BE2C (cell line): ENCODE measurements at regions not wholly inside any gene's neighbourhood (a gene's known extent, or its start where the extent isn't known, plus 50 kb on each side); places are given as distances from the start of the nearest gene placed in this dataset.

Experiments used
- DNase-seq: peaks from one replicate; pipeline ENCODE4 v3.0.0-alpha.2; 2020
- H3K27me3 ChIP-seq: fragments of 250-450 bp; sonication (Bioruptor Pico); 2 replicates; pipeline ENCODE4 v1.5.1; 2020; ENCODE audit warnings: mild to moderate bottlenecking
- H3K36me3 ChIP-seq: fragments of 250-450 bp; sonication (Bioruptor Pico); 2 replicates; pipeline ENCODE4 v1.5.1; 2020; ENCODE audit warnings: mild to moderate bottlenecking
- H3K4me1 ChIP-seq: fragments of 250-450 bp; sonication (Bioruptor Pico); 2 replicates; pipeline ENCODE4 v1.5.1; 2020
- H3K4me3 ChIP-seq: 2 replicates; pipeline ENCODE4 v1.5.1; 2011; ENCODE audit warnings: low read depth, low read length
- H3K9me3 ChIP-seq: fragments of 250-450 bp; sonication (Bioruptor Pico); 2 replicates; pipeline ENCODE4 v1.5.1; 2020
- CTCF ChIP-seq: IDR thresholded peaks from 2 replicates; pipeline ENCODE4 v1.5.1; 2012; ENCODE audit warnings: mild to moderate bottlenecking, low read depth, low read length

- no peaks in the 10 kb centered on the region; the same call in 1 of the 2 replicates for H3K9me3 ChIP-seq
- H3K27me3 ChIP-seq: no peaks in the 10 kb centered on the region
- no peak for DNase-seq
- H3K4me3 ChIP-seq: no peak overlapping the region
- no peaks in the 10 kb centered on the region for H3K36me3 ChIP-seq
- no peaks in the 10 kb centered on the region for H3K4me1 ChIP-seq
- TF ChIP-seq CTCF: no peak
Observed at GRCh38 chr9:1157836-1158235, 107.7 kb downstream of the DMRT2 start.

- no peak for TF ChIP-seq CTCF
- no peaks in the 10 kb centered on the region for H3K27me3 ChIP-seq
- no peak for DNase-seq
- no peaks in the 10 kb centered on the region for H3K36me3 ChIP-seq
- H3K9me3 ChIP-seq: peaks cover 2% of the 10 kb centered on the region; the same call in 1 of the 2 replicates
- H3K4me3 ChIP-seq: no peak overlapping the region
- H3K4me1 ChIP-seq: no peaks in the 10 kb centered on the region
Observed at GRCh38 chr9:1170918-1171317, 120.8 kb downstream of the DMRT2 start.

GRCh38 chr9:1171546-1171945 lies 121.4 kb downstream of the DMRT2 start:
- peaks cover 2% of the 10 kb centered on the region; the same call in 1 of the 2 replicates for H3K9me3 ChIP-seq
- no peak for DNase-seq
- no peak overlapping the region for H3K4me3 ChIP-seq
- no peaks in the 10 kb centered on the region for H3K4me1 ChIP-seq
- H3K36me3 ChIP-seq: no peaks in the 10 kb centered on the region
- no peaks in the 10 kb centered on the region for H3K27me3 ChIP-seq
- TF ChIP-seq CTCF: no peak

- Histone ChIP-seq H3K9me3 (peaks cover 2% of the 10 kb centered on the region), H3K27me3 (no peaks in the 10 kb centered on the region), H3K36me3 (no peaks in the 10 kb centered on the region), H3K4me3 (no peak overlapping the region), H3K4me1 (no peaks in the 10 kb centered on the region)
- no peak for DNase-seq
- no peak for TF ChIP-seq CTCF
Observed at GRCh38 chr9:1173211-1173610, 123.1 kb downstream of the DMRT2 start.

- DNase-seq: no peak
- TF ChIP-seq CTCF: no peak
- no peaks in the 10 kb centered on the region for H3K4me1 ChIP-seq
- H3K4me3 ChIP-seq: no peak overlapping the region
- H3K27me3 ChIP-seq: no peaks in the 10 kb centered on the region
- H3K9me3 ChIP-seq: peaks cover 2% of the 10 kb centered on the region
- H3K36me3 ChIP-seq: no peaks in the 10 kb centered on the region
Observed at GRCh38 chr9:1173993-1174392, 123.8 kb downstream of the DMRT2 start.

- H3K9me3 ChIP-seq: no peaks in the 10 kb centered on the region; the same call in 1 of the 2 replicates
- no peak for TF ChIP-seq CTCF
- H3K4me3 ChIP-seq: no peak overlapping the region
- H3K36me3 ChIP-seq: no peaks in the 10 kb centered on the region
- DNase-seq: no peak
- H3K27me3 ChIP-seq: no peaks in the 10 kb centered on the region
- no peaks in the 10 kb centered on the region for H3K4me1 ChIP-seq
Observed at GRCh38 chr9:1179366-1179765, 129.2 kb downstream of the DMRT2 start.
